HCT116 (cell line): ENCODE measurements at regions not wholly inside any gene's neighbourhood (a gene's known extent, or its start where the extent isn't known, plus 50 kb on each side); places are given as distances from the start of the nearest gene placed in this dataset.

Experiments used
- ATAC-seq: fragments of 200-7000 bp; cut with Tn5 transposase; 2 replicates; pipeline ENCODE4 v1.9.1; 2020; ENCODE audit warnings: mild to moderate bottlenecking, moderate library complexity
- BruUV-seq: library from RNA; stranded (reverse); fragments of 400-500 nt; replicated peaks from 2 replicates; lab custom pipeline; 2021; lab: Mats Ljungman, UMichigan
- CTCF ChIA-PET: fragments of 300-600 bp; sonication (Branson Sonifier 250); formaldehyde crosslinking; loops from one replicate; lab custom pipeline; 2021; ENCODE audit warnings: antibody characterized with exemption; lab: Charles Lee
- POLR2A ChIA-PET: fragments of 300-600, 350-600 bp; sonication (Branson Sonifier 250); formaldehyde crosslinking; loops from one replicate; lab custom pipeline; 2021; ENCODE audit warnings: antibody characterized with exemption; lab: Charles Lee
- RAD21 ChIA-PET, 2 experiments: fragments of 300-600 bp; sonication (Branson Sonifier 250); formaldehyde crosslinking; loops; one replicate each; lab custom pipeline; 2023; ENCODE audit warnings: low total read pairs in 2 of 2; ENCODE audit not compliant: uncharacterized antibody in 2 of 2, unreplicated experiment in 2 of 2, low non-redundant PET in 1 of 2; lab: Charles Lee
- DNase-seq: peaks from one replicate; pipeline ENCODE4 v3.0.0-alpha.2; 2010; ENCODE audit warnings: low read depth, low spot score
- H2AFZ ChIP-seq: fragments of 200-600 bp; shearing (Covaris generic), sonication (generic); 2 replicates; pipeline ENCODE4 v1.6.1; 2017; ENCODE audit warnings: low read depth, mixed run types, mixed read lengths, antibody characterized with exemption, low read length; ENCODE audit not compliant: poor library complexity, severe bottlenecking
- H3K27ac ChIP-seq: 2 replicates; pipeline ENCODE4 v1.5.1; 2012; ENCODE audit warnings: low read depth, low read length
- H3K27me3 ChIP-seq: fragments of 200-600 bp; sonication (generic); 2 replicates; pipeline ENCODE4 v1.6.1; 2016; ENCODE audit warnings: mixed run types, low read length, mixed read lengths; ENCODE audit not compliant: insufficient read depth
- H3K36me3 ChIP-seq, 2 experiments: fragments of 200-500 bp in 1 of 2; fragments of 200-600 bp in 1 of 2; sonication (Bioruptor generic) in 1 of 2; sonication (generic) in 1 of 2; 2 replicates each; pipeline versions ENCODE4 v1.5.1 to v1.6.1; 2014 to 2016; ENCODE audit warnings: low read length in 2 of 2, inconsistent platforms in 1 of 2, mixed read lengths in 1 of 2, mixed run types in 1 of 2; ENCODE audit not compliant: insufficient read depth in 2 of 2, control insufficient read depth in 1 of 2
- H3K4me1 ChIP-seq, 2 experiments: fragments of 200-600 bp in 1 of 2; sonication (generic) in 1 of 2; 2 replicates each; pipeline versions ENCODE4 v1.5.1 to v1.6.1; 2012 to 2017; ENCODE audit warnings: low read length in 2 of 2, inconsistent platforms in 1 of 2, mild to moderate bottlenecking in 1 of 2, mixed read lengths in 1 of 2, mixed run types in 1 of 2, moderate library complexity in 1 of 2; ENCODE audit not compliant: insufficient read depth in 2 of 2, control insufficient read depth in 1 of 2
- H3K4me2 ChIP-seq: fragments of 200-600 bp; sonication (generic); 2 replicates; pipeline ENCODE4 v1.6.1; 2017; ENCODE audit warnings: mixed run types, low read length, mixed read lengths
- H3K4me3 ChIP-seq, 2 experiments: fragments of 200-600 bp in 1 of 2; sonication (generic) in 1 of 2; replicated peaks in 1 of 2; 2 replicates each; pipeline ENCODE4 v1.5.1; 2011 to 2016; ENCODE audit warnings: low read length in 2 of 2, control low read depth in 1 of 2, low read depth in 1 of 2, mild to moderate bottlenecking in 1 of 2, mixed read lengths in 1 of 2, mixed run types in 1 of 2
- H3K79me2 ChIP-seq: fragments of 200-600 bp; sonication (generic); 2 replicates; pipeline ENCODE4 v1.6.1; 2017; ENCODE audit warnings: mild to moderate bottlenecking, mixed run types, low read length, moderate library complexity, mixed read lengths; ENCODE audit not compliant: insufficient read depth
- H3K9ac ChIP-seq: fragments of 200-600 bp; sonication (generic); 2 replicates; pipeline ENCODE4 v1.6.1; 2016; ENCODE audit warnings: low read length, mixed read lengths
- H3K9me2 ChIP-seq: fragments of 200-600 bp; sonication (generic), shearing (Covaris generic); 2 replicates; pipeline ENCODE4 v1.6.1; 2017; ENCODE audit warnings: mixed run types, mild to moderate bottlenecking, moderate library complexity; ENCODE audit not compliant: insufficient read depth
- H3K9me3 ChIP-seq, 2 experiments: fragments of 200-500 bp in 1 of 2; fragments of 200-600 bp in 1 of 2; sonication (Bioruptor generic) in 1 of 2; sonication (generic) in 1 of 2; 2 replicates each; pipeline ENCODE4 v1.6.1; 2014 to 2017; ENCODE audit warnings: low read length in 2 of 2, mixed read lengths in 2 of 2, inconsistent platforms in 1 of 2, low read depth in 1 of 2, mild to moderate bottlenecking in 1 of 2, mixed run types in 1 of 2, moderate library complexity in 1 of 2; ENCODE audit not compliant: control insufficient read depth in 1 of 2, insufficient read depth in 1 of 2
- H4K20me1 ChIP-seq: fragments of 200-600 bp; sonication (generic), shearing (Covaris generic); 2 replicates; pipeline ENCODE4 v1.6.1; 2017; ENCODE audit warnings: mixed run types, mild to moderate bottlenecking, moderate library complexity; ENCODE audit not compliant: insufficient read depth
- ELF1 ChIP-seq: IDR thresholded peaks from 2 replicates; pipeline ENCODE4 v1.6.1; 2012; ENCODE audit warnings: low read depth, borderline replicate concordance
- EZH2 ChIP-seq: fragments of 200-600 bp; sonication (generic); IDR thresholded peaks from 2 replicates; pipeline ENCODE4 v1.6.1; 2017; ENCODE audit warnings: antibody characterized with exemption, mixed run types
- POLR2AphosphoS5 ChIP-seq: IDR thresholded peaks from 2 replicates; pipeline ENCODE4 v1.6.1; 2011; ENCODE audit warnings: mild to moderate bottlenecking, low read depth, low read length, moderate library complexity
- SRF ChIP-seq: IDR thresholded peaks from 2 replicates; pipeline ENCODE4 v1.6.1; 2012; ENCODE audit warnings: low read depth
- TCF7L2 ChIP-seq: IDR thresholded peaks from 2 replicates; pipeline ENCODE4 v1.7.0; 2011; ENCODE audit warnings: borderline replicate concordance, inconsistent platforms; ENCODE audit not compliant: insufficient read depth, insufficient read length; ENCODE audit errors: extremely low read depth
- YY1 ChIP-seq: IDR thresholded peaks from 2 replicates; pipeline ENCODE4 v1.6.1; 2011; ENCODE audit warnings: low read length, low read depth, moderate library complexity, mild to moderate bottlenecking; ENCODE audit not compliant: insufficient replicate concordance; ENCODE audit errors: extremely low read depth
- intact Hi-C: fragments of 100-400 bp; cut with micrococcal nuclease; formaldehyde crosslinking; loops from 2 replicates; pipeline ENCODE4 v1.10.0; 2022
- TF ChIP-seq, protein P1 (sequence below): IDR thresholded peaks from 2 replicates; pipeline ENCODE4 v1.6.1; 2012
- TF ChIP-seq, protein P2 (sequence below), 3 experiments: fragments of 200-600 bp in 1 of 3; sonication (generic) in 1 of 3; IDR thresholded peaks in 2 of 3; conservative IDR thresholded peaks in 1 of 3; 2 replicates each; pipeline ENCODE4 v1.5.1; 2012 to 2017; ENCODE audit warnings: low read depth in 2 of 3, low read length in 2 of 3, antibody characterized with exemption in 1 of 3, borderline replicate concordance in 1 of 3, control low read depth in 1 of 3, mild to moderate bottlenecking in 1 of 3, mixed read lengths in 1 of 3, mixed run types in 1 of 3, moderate library complexity in 1 of 3; ENCODE audit not compliant: insufficient read depth in 1 of 3

DNA sequence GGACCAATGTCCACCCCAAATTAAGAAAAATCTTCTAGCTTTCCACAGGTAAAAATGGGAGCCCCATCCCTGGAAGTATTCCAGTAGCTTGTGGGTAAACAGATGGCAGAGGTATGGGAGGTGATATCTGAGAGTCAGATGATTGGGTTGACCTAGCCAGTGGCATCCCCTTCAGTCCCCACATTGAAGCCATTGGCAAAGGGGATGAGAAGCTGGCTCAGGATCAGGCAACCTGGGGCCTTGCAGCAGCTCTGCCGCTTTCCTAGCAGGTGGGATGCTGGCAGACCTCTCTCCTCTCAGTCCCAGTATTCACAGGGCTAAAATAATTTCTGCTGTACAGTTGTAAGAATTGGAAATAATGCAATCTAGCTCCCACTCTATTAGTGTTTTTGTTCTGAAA lies 108.9 kb upstream of the KCNG1 start:
- CTCF ChIA-PET: no interaction called here
- BruUV-seq: no TSS peak
- POLR2A ChIA-PET: no interaction called here

More for the DNA sequence above, 108.9 kb upstream of the KCNG1 start:
- Histone ChIP-seq H3K9ac (no peak overlapping the region), H3K36me3 (no peaks in the 10 kb centered on the region), H3K9me2 (no peaks in the 10 kb centered on the region), H3K4me3 (no peak overlapping the region), H3K79me2 (no peaks in the 10 kb centered on the region), H4K20me1 (no peaks in the 10 kb centered on the region), H2AFZ (no peak overlapping the region), H3K27ac (no peak overlapping the region), H3K27me3 (no peaks in the 10 kb centered on the region), H3K4me1 (no peaks in the 10 kb centered on the region), H3K4me2 (no peak overlapping the region), H3K9me3 (no peaks in the 10 kb centered on the region)
- DNase-seq (no peak), ATAC-seq (no peak)
- TF ChIP-seq, protein P1, sequence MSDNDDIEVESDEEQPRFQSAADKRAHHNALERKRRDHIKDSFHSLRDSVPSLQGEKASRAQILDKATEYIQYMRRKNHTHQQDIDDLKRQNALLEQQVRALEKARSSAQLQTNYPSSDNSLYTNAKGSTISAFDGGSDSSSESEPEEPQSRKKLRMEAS: no peak
- TF ChIP-seq SRF (no peak), POLR2AphosphoS5 (no peak), ELF1 (no peak), EZH2 (no peak), TCF7L2 (no peak), YY1 (no peak)
- TF ChIP-seq, protein P2, sequence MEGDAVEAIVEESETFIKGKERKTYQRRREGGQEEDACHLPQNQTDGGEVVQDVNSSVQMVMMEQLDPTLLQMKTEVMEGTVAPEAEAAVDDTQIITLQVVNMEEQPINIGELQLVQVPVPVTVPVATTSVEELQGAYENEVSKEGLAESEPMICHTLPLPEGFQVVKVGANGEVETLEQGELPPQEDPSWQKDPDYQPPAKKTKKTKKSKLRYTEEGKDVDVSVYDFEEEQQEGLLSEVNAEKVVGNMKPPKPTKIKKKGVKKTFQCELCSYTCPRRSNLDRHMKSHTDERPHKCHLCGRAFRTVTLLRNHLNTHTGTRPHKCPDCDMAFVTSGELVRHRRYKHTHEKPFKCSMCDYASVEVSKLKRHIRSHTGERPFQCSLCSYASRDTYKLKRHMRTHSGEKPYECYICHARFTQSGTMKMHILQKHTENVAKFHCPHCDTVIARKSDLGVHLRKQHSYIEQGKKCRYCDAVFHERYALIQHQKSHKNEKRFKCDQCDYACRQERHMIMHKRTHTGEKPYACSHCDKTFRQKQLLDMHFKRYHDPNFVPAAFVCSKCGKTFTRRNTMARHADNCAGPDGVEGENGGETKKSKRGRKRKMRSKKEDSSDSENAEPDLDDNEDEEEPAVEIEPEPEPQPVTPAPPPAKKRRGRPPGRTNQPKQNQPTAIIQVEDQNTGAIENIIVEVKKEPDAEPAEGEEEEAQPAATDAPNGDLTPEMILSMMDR (IDR thresholded peaks at IDR 0.05 in 2 of 3, conservative IDR thresholded peaks at IDR 0.05 in 1 of 3; ENCODE audit: borderline replicate concordance in 1 of 3, insufficient read depth in 1 of 3, low read depth in 2 of 3, low read length in 2 of 3): no peak
- RAD21 ChIA-PET: no interaction called here
- intact Hi-C loops: no loop called here
